ENCODE measurements at regions not wholly inside any gene's neighbourhood (a gene's known extent, or its start where the extent isn't known, plus 50 kb on each side); places are given as distances from the start of the nearest gene placed in this dataset.

GRCh38 chrX:78213331-78213730 lies 73.9 kb upstream of the TAF9B start:
- no peak for DNase-seq

- peak; percentile 0 for DNase-seq
Measured at GRCh38 chrX:78199851-78200250, 60.4 kb upstream of the TAF9B start.

Data from renal pelvis (tissue), 1 donor.